IMR-90 (cell line): ENCODE measurements at regions not wholly inside any gene's neighbourhood (a gene's known extent, or its start where the extent isn't known, plus 50 kb on each side); places are given as distances from the start of the nearest gene placed in this dataset.

ENCODE experiments used
- ATAC-seq: fragments of 200-7000 bp; cut with Tn5 transposase; 2 replicates; pipeline ENCODE4 v1.9.1; 2020; ENCODE audit warnings: low read depth, mild to moderate bottlenecking, moderate library complexity
- BruUV-seq: library from RNA; stranded (reverse); fragments of 400-500 nt; replicated peaks from 2 replicates; lab custom pipeline; 2021; lab: Mats Ljungman, UMichigan
- CTCF ChIA-PET: fragments of 300-600 bp; formaldehyde crosslinking; extraction: SDS; loops from one replicate; lab custom pipeline; 2021; ENCODE audit warnings: antibody characterized with exemption; lab: Yijun Ruan, JAX
- POLR2A ChIA-PET: fragments of 300-600 bp; sonication (Branson Sonifier 250); formaldehyde crosslinking; loops from one replicate; lab custom pipeline; 2022; ENCODE audit warnings: antibody characterized with exemption; ENCODE audit not compliant: unreplicated experiment; lab: Charles Lee
- DNase-seq: peaks from one replicate; pipeline ENCODE4 v3.0.0; 2013
- H2AFZ ChIP-seq: replicated peaks from 2 replicates; pipeline ENCODE3; 2013; ENCODE audit warnings: low read length, mild to moderate bottlenecking; ENCODE audit not compliant: poor library complexity
- H2AK5ac ChIP-seq: 2 replicates; pipeline ENCODE4 v1.6.1; 2013; ENCODE audit warnings: low read depth, low read length, inconsistent platforms
- H2AK9ac ChIP-seq: replicated peaks from 2 replicates; pipeline ENCODE3; 2013; ENCODE audit warnings: mild to moderate bottlenecking, low read depth, low read length, moderate library complexity; ENCODE audit not compliant: poor library complexity
- H2BK120ac ChIP-seq: 2 replicates; pipeline ENCODE4 v1.6.1; 2013; ENCODE audit warnings: low read depth, low read length, inconsistent platforms
- H2BK15ac ChIP-seq: 3 replicates; pipeline ENCODE4 v1.6.1; 2013; ENCODE audit warnings: low read depth, low read length, inconsistent platforms
- H2BK20ac ChIP-seq: 2 replicates; pipeline ENCODE4 v1.6.1; 2013; ENCODE audit warnings: low read depth, mild to moderate bottlenecking, inconsistent platforms, low read length, moderate library complexity
- H2BK5ac ChIP-seq: 2 replicates; pipeline ENCODE4 v1.6.1; 2013; ENCODE audit warnings: mild to moderate bottlenecking, low read depth, low read length, inconsistent platforms; ENCODE audit not compliant: poor library complexity, severe bottlenecking
- H3K14ac ChIP-seq: replicated peaks from 2 replicates; pipeline ENCODE4 v1.6.1; 2013; ENCODE audit warnings: low read depth, low read length, inconsistent platforms
- H3K18ac ChIP-seq: 2 replicates; pipeline ENCODE4 v1.6.1; 2013; ENCODE audit warnings: low read depth, low read length, control low read depth
- H3K23ac ChIP-seq: 2 replicates; pipeline ENCODE4 v1.6.1; 2013; ENCODE audit warnings: low read depth, low read length, inconsistent platforms
- H3K27ac ChIP-seq: 2 replicates; pipeline ENCODE4 v1.5.1; 2013; ENCODE audit warnings: mild to moderate bottlenecking, control low read depth, low read length; ENCODE audit not compliant: insufficient read depth
- H3K27me3 ChIP-seq: 2 replicates; pipeline ENCODE4 v1.6.1; 2013; ENCODE audit warnings: low read length; ENCODE audit not compliant: control insufficient read depth, insufficient read depth
- H3K36me3 ChIP-seq: 2 replicates; pipeline ENCODE4 v1.6.1; 2013; ENCODE audit warnings: low read length, mixed read lengths; ENCODE audit not compliant: control insufficient read depth, insufficient read depth
- H3K4ac ChIP-seq: 2 replicates; pipeline ENCODE4 v1.6.1; 2013; ENCODE audit warnings: low read depth, low read length, inconsistent platforms
- H3K4me1 ChIP-seq: 2 replicates; pipeline ENCODE4 v1.6.1; 2013; ENCODE audit warnings: low read length, mixed read lengths; ENCODE audit not compliant: control insufficient read depth, insufficient read depth
- H3K4me2 ChIP-seq: 2 replicates; pipeline ENCODE4 v1.6.1; 2013; ENCODE audit warnings: low read depth, mild to moderate bottlenecking, control low read depth, low read length, moderate library complexity
- H3K4me3 ChIP-seq: 2 replicates; pipeline ENCODE4 v1.5.1; 2013; ENCODE audit warnings: low read depth, mild to moderate bottlenecking, control low read depth, low read length, moderate library complexity; ENCODE audit not compliant: insufficient read depth
- H3K56ac ChIP-seq: 2 replicates; pipeline ENCODE4 v1.6.1; 2013; ENCODE audit warnings: low read length, inconsistent platforms; ENCODE audit not compliant: insufficient read depth; ENCODE audit errors: extremely low read depth
- H3K79me1 ChIP-seq, 2 experiments: 2 replicates each; pipeline ENCODE4 v1.6.1; 2013; ENCODE audit warnings: low read length in 2 of 2, inconsistent platforms in 1 of 2, low read depth in 1 of 2
- H3K9ac ChIP-seq: 2 replicates; pipeline ENCODE4 v1.6.1; 2013; ENCODE audit warnings: low read depth, low read length, control low read depth
- H3K9me1 ChIP-seq: 2 replicates; pipeline ENCODE4 v1.6.1; 2013; ENCODE audit warnings: low read length, inconsistent platforms; ENCODE audit not compliant: insufficient read depth
- H3K9me3 ChIP-seq: 2 replicates; pipeline ENCODE4 v1.6.1; 2013; ENCODE audit warnings: low read length; ENCODE audit not compliant: control insufficient read depth, insufficient read depth
- H4K20me1 ChIP-seq: 2 replicates; pipeline ENCODE4 v1.6.1; 2013; ENCODE audit warnings: low read length, inconsistent platforms; ENCODE audit not compliant: insufficient read depth
- H4K5ac ChIP-seq: 2 replicates; pipeline ENCODE4 v1.6.1; 2013; ENCODE audit warnings: mild to moderate bottlenecking, low read depth, low read length, control low read depth
- H4K8ac ChIP-seq, 2 experiments: 2 replicates each; pipeline ENCODE4 v1.6.1; 2013; ENCODE audit warnings: low read depth in 2 of 2, low read length in 2 of 2, control low read depth in 1 of 2, inconsistent platforms in 1 of 2
- H4K91ac ChIP-seq: 2 replicates; pipeline ENCODE4 v1.6.1; 2013; ENCODE audit warnings: low read depth, low read length, inconsistent platforms; ENCODE audit not compliant: insufficient read depth
- NFE2L2 ChIP-seq: fragments of 150-350 bp; IDR thresholded peaks from 2 replicates; pipeline ENCODE4 v1.6.1; 2016; ENCODE audit warnings: low read depth, mild to moderate bottlenecking, low read length
- RCOR1 ChIP-seq: IDR thresholded peaks from 2 replicates; pipeline ENCODE4 v1.6.1; 2012; ENCODE audit warnings: mild to moderate bottlenecking, low read length, improper control_type of control experiment; ENCODE audit not compliant: insufficient replicate concordance
- WGBS, 2 experiments: methylation state at CpG; one replicate each; pipeline versions ENCODE4 v1.1.5 to v1.1.7; 2013; ENCODE audit warnings: missing lambda C conversion rate in 2 of 2; ENCODE audit not compliant: insufficient read length in 1 of 2; ENCODE audit errors: extremely low coverage in 2 of 2; 5-methylcytosine and 5-hydroxymethylcytosine counted together
- dilution Hi-C: fragments of 300-500 bp; cut with HindIII; formaldehyde crosslinking; loops from one replicate; pipeline ENCODE4 v1.14.3; 2018; ENCODE audit warnings: low sequenced_read_pairs; ENCODE audit not compliant: unreplicated experiment
- in situ Hi-C: fragments of 300-500 bp; cut with MboI; formaldehyde crosslinking; loops from 3 replicates; pipeline ENCODE4 v1.14.3; 2019; ENCODE audit warnings: low sequenced_read_pairs, inconsistent platforms, mixed read lengths
- intact Hi-C: fragments of 100-400 bp; cut with micrococcal nuclease; formaldehyde crosslinking; loops from 2 replicates; pipeline ENCODE4 v1.10.0; 2022

DNA sequence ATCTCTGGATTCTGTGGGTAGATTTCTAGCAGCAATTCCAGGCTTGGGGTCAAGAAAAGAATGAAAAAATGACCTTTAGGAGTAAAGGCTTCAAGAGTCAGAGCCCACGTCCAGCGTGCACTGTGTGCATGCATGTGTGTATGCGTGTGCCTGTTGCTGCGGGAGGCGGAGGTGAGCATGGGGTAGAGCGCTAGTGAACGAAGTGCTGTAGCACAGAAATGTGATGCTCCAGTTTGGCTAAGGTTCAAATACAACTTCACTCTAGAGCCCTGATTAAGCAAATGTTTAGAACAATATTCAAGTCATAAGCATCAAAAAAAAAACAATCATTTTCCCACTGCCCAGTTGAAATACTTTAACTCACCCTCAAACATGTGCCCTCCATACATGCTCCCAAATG lies 403.9 kb downstream of the ZNF608 start:
- DNase-seq (no peak), ATAC-seq (no peak)
- Histone ChIP-seq H2BK5ac (no peak overlapping the region), H3K56ac (no peak overlapping the region), H2AFZ (no peak overlapping the region), H4K8ac (no peak overlapping the region), H3K18ac (no peak overlapping the region), H2AK9ac (no peak overlapping the region), H2BK20ac (no peak overlapping the region), H3K9me3 (no peaks in the 10 kb centered on the region; the same call in 1 of the 2 replicates), H4K91ac (no peak overlapping the region), H3K4me1 (0 out of 2 replicates have a peak, but pooled peaks cover 2% of the 10 kb centered on the region), H2BK15ac (no peak overlapping the region), H3K79me1 (no peaks in the 10 kb centered on the region), H4K5ac (no peak overlapping the region), H3K27me3 (peaks cover 3% of the 10 kb centered on the region; the same call in 1 of the 2 replicates), H3K9me1 (0 out of 2 replicates have a peak, but pooled peaks cover 3% of the 10 kb centered on the region), H3K4ac (peak overlapping the region; percentile 45; the same call in 1 of the 2 replicates), H2BK120ac (peak overlapping the region; percentile 68; the same call in 1 of the 2 replicates), H2AK5ac (no peak overlapping the region), H3K36me3 (no peaks in the 10 kb centered on the region), H3K27ac (no peak overlapping the region), H4K20me1 (no peaks in the 10 kb centered on the region), H3K9ac (no peak overlapping the region), H3K4me2 (no peak overlapping the region), H3K23ac (no peak overlapping the region), H3K14ac (peak overlapping the region; percentile 62), H3K4me3 (no peak overlapping the region)
- dilution Hi-C loops = no loop called here
- TF ChIP-seq RCOR1 (no peak), NFE2L2 (no peak)
- POLR2A ChIA-PET = no interaction called here
- CTCF ChIA-PET = interaction anchor here (0.6 kb wide), 1 partner anchor 55 kb away, joined by 4 read pairs; no protein-coding TSS in a partner anchor
- in situ Hi-C loops = no loop called here
- WGBS, 2 experiments = no CpG with 5 or more reads among the region's 7 CpGs
- intact Hi-C loops = loop anchor here (5.0 kb wide), 2 partner anchors 405 to 670 kb away; partner anchors contain the start of gene ZNF608
- no TSS peak for BruUV-seq
